Lower leg skin (tissue), 4 donors: ENCODE measurements at regions not wholly inside any gene's neighbourhood (a gene's known extent, or its start where the extent isn't known, plus 50 kb on each side); places are given as distances from the start of the nearest gene placed in this dataset.

Source experiments
- DNase-seq, 2 donors: peaks; one replicate each; pipeline ENCODE4 v3.0.0-alpha.2; 2019; ENCODE audit warnings: low spot score in 2 of 2
- H3K4me3 ChIP-seq: fragments of 200-600 bp; sonication (generic); 2 replicates; pipeline ENCODE4 v1.5.1; 2017; ENCODE audit warnings: mild to moderate bottlenecking, low read depth; ENCODE audit not compliant: poor library complexity, severe bottlenecking
- CTCF ChIP-seq, 3 donors: fragments of 450-650 bp; IDR thresholded peaks; one replicate each; pipeline ENCODE4 v1.5.1; 2016; ENCODE audit warnings: antibody characterized with exemption in 3 of 3, mild to moderate bottlenecking in 3 of 3, moderate library complexity in 2 of 3
- POLR2A ChIP-seq, 2 donors: fragments of 450-650 bp; IDR thresholded peaks; one replicate each; pipeline ENCODE4 v1.6.1; 2016 to 2017; ENCODE audit warnings: antibody characterized with exemption in 2 of 2, mild to moderate bottlenecking in 1 of 2, moderate library complexity in 1 of 2
- WGBS, 2 donors: methylation state at CpG; one replicate each; pipeline ENCODE4 v1.1.5; 2018; 5-methylcytosine and 5-hydroxymethylcytosine counted together
- intact Hi-C: fragments of 100-400 bp; cut with DNase I; formaldehyde crosslinking; loops from one replicate; pipeline ENCODE4 v1.15.0; 2023; ENCODE audit warnings: low total_unique reads

DNA sequence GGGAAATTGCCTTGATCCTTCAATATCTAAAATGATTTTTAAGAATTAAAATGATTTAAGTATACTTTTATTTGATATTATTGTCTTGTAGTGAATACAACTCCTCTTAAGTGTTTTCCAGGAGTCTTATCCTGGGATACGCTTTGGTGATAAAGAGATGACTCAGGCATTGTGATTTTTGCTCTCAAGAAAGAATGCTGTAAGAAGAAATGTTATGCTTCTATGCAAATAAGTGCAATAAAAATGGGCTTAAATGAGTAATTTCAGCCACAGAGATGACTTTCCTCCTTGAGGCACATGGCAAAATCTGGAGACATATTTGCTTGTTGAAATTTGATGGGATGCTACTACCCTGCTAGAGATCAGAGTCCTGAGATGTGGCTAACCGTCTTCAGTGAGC, 358.6 kb upstream of the BCHE start:
- intact Hi-C loops, result no loop called here
- DNase-seq, result no peak

GRCh38 chr3:166191411-166191810, 354.2 kb upstream of the BCHE start:
- no peak overlapping the region for H3K4me3 ChIP-seq
- intact Hi-C loops, result no loop called here
- 68 to 80% methylated on average over 2 of the region's 2 CpGs for WGBS, 2 donors
- DNase-seq, result no peak
- TF ChIP-seq POLR2A (IDR thresholded peaks at IDR 0.05) (no peak), CTCF (IDR thresholded peaks at IDR 0.05) (no peak)

More for the DNA sequence above, 358.6 kb upstream of the BCHE start:
- TF ChIP-seq POLR2A (IDR thresholded peaks at IDR 0.05) (no peak), CTCF (IDR thresholded peaks at IDR 0.05) (no peak)
- no peak overlapping the region for H3K4me3 ChIP-seq
- WGBS, 2 donors, result 87 to 90% methylated on average over 2 of the region's 2 CpGs

GRCh38 chr3:166190360-166190759, 353.1 kb upstream of the BCHE start:
- no peak for DNase-seq
- intact Hi-C loops, result no loop called here
- H3K4me3 ChIP-seq, result no peak overlapping the region
- 38 to 62% methylated on average over 1 of the region's 1 CpG for WGBS, 2 donors
- no peak for TF ChIP-seq POLR2A (IDR thresholded peaks at IDR 0.05)
- TF ChIP-seq CTCF (IDR thresholded peaks at IDR 0.05), result no peak

DNA sequence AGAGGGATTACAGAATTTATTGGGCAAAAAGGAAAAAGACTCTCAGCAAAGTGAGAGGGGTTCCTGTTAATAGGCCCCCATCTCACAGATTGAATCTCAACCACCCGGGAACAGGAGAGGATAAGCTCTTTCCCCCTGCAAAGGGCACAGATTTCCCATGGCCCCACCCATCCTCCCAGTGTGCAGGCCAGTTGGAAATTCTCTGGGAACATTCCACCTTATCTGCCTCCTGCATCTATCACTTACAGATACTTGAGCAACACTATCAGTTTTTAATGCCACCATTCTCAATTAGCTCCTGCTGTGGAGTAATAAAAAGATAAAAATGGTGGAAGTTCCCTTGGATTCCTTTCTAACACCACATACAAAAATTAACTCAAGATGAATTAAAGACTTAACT, 350.0 kb upstream of the BCHE start:
- no peak for DNase-seq
- WGBS, 2 donors, result 70 to 71% methylated on average over 1 of the region's 1 CpG
- H3K4me3 ChIP-seq, result no peak overlapping the region
- intact Hi-C loops, result no loop called here
- TF ChIP-seq POLR2A (IDR thresholded peaks at IDR 0.05), result no peak
- no peak for TF ChIP-seq CTCF (IDR thresholded peaks at IDR 0.05)

DNA sequence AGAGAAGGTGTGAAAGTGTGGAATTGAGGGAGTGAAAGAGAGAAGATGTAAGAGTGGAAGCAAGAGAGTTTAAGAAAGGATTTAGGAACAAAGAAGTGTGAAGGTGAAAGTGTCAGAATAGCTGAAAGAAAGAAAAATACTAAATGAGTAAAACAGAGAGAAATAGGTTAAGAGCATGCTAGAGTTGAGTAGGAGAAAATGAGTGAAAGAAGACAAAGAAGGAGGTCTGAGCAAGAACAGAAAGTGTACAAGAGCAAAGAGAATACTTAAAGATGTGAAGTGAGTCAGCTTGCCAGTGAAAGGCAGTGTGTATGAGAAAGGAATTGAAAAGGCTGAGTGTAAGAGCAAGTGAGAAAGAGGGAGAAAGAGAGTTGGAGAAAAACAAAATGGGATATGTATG, 348.8 kb upstream of the BCHE start:
- no peak overlapping the region for H3K4me3 ChIP-seq
- intact Hi-C loops, result no loop called here
- TF ChIP-seq POLR2A (IDR thresholded peaks at IDR 0.05) (no peak), CTCF (IDR thresholded peaks at IDR 0.05) (no peak)
- no peak for DNase-seq

GRCh38 chr3:166177130-166177529, 339.9 kb upstream of the BCHE start:
- intact Hi-C loops, result no loop called here
- H3K4me3 ChIP-seq, result no peak overlapping the region
- no peak for DNase-seq
- TF ChIP-seq CTCF (IDR thresholded peaks at IDR 0.05) (no peak), POLR2A (IDR thresholded peaks at IDR 0.05) (no peak)
- WGBS, 2 donors, result 67 to 89% methylated on average over 1 of the region's 1 CpG
